ENCODE measurements at regions not wholly inside any gene's neighbourhood (a gene's known extent, or its start where the extent isn't known, plus 50 kb on each side); places are given as distances from the start of the nearest gene placed in this dataset.

- TF ChIP-seq POLR2A (IDR thresholded peaks at IDR 0.05) (no peak), CTCF (IDR thresholded peaks at IDR 0.05) (no peak), POLR2AphosphoS5 (IDR thresholded peaks at IDR 0.05) (no peak)
- intact Hi-C loops (cut with DNase I) = no loop called here
- DNase-seq (ENCODE audit: low spot score) = no peak
- Histone ChIP-seq H3K4me1 (replicated peaks) (no peaks in the 10 kb centered on the region), H3K27me3 (replicated peaks; ENCODE audit: insufficient read depth) (no peaks in the 10 kb centered on the region), H3K36me3 (no peaks in the 10 kb centered on the region), H3K27ac (no peak overlapping the region), H3K4me3 (no peak overlapping the region), H3K9me3 (no peaks in the 10 kb centered on the region)
- 62% methylated on average over 6 of the region's 6 CpGs for WGBS
These were observed 189.0 kb upstream of the CDKN3 start for GRCh38 chr14:54207476-54208462.

- no peaks in the 10 kb centered on the region for H3K36me3 ChIP-seq
- intact Hi-C loops (cut with DNase I) = no loop called here
These were observed 188.1 kb upstream of the CDKN3 start for GRCh38 chr14:54208751-54209150.

GRCh38 chr14:54209511-54210250 is 187.1 kb upstream of the CDKN3 start:
- H3K4me1 ChIP-seq (replicated peaks) = no peaks in the 10 kb centered on the region
- WGBS = 82% methylated on average over 4 of the region's 4 CpGs
- TF ChIP-seq POLR2AphosphoS5 (IDR thresholded peaks at IDR 0.05) (no peak), POLR2A (IDR thresholded peaks at IDR 0.05) (no peak), CTCF (IDR thresholded peaks at IDR 0.05) (no peak)
- no peaks in the 10 kb centered on the region for H3K36me3 ChIP-seq
- H3K27me3 ChIP-seq (replicated peaks; ENCODE audit: insufficient read depth) = no peaks in the 10 kb centered on the region
- H3K9me3 ChIP-seq = no peaks in the 10 kb centered on the region
- DNase-seq (ENCODE audit: low spot score) = no peak
- no peak overlapping the region for H3K4me3 ChIP-seq
- no peak overlapping the region for H3K27ac ChIP-seq
- intact Hi-C loops (cut with DNase I) = no loop called here

More at GRCh38 chr14:54208751-54209150, 188.1 kb upstream of the CDKN3 start:
- Histone ChIP-seq H3K4me1 (replicated peaks) (no peaks in the 10 kb centered on the region), H3K27ac (no peak overlapping the region), H3K27me3 (replicated peaks; ENCODE audit: insufficient read depth) (no peaks in the 10 kb centered on the region), H3K4me3 (no peak overlapping the region), H3K9me3 (no peaks in the 10 kb centered on the region)
- TF ChIP-seq POLR2A (IDR thresholded peaks at IDR 0.05) (no peak), POLR2AphosphoS5 (IDR thresholded peaks at IDR 0.05) (no peak), CTCF (IDR thresholded peaks at IDR 0.05) (no peak)
- DNase-seq (ENCODE audit: low spot score) = no peak
- WGBS = 66% methylated on average over 2 of the region's 2 CpGs

GRCh38 chr14:54211551-54212308 is 185.1 kb upstream of the CDKN3 start:
- Histone ChIP-seq H3K4me1 (replicated peaks) (no peaks in the 10 kb centered on the region), H3K4me3 (no peak overlapping the region), H3K27me3 (replicated peaks; ENCODE audit: insufficient read depth) (no peaks in the 10 kb centered on the region), H3K36me3 (no peaks in the 10 kb centered on the region), H3K9me3 (no peaks in the 10 kb centered on the region), H3K27ac (no peak overlapping the region)
- intact Hi-C loops (cut with DNase I) = no loop called here
- TF ChIP-seq CTCF (IDR thresholded peaks at IDR 0.05) (no peak), POLR2A (IDR thresholded peaks at IDR 0.05) (no peak)
- no peak for DNase-seq (ENCODE audit: low spot score)
- 80% methylated on average over 5 of the region's 5 CpGs for WGBS
